ENCODE measurements at regions not wholly inside any gene's neighbourhood (a gene's known extent, or its start where the extent isn't known, plus 50 kb on each side); places are given as distances from the start of the nearest gene placed in this dataset.

GRCh38 chr6:27158316-27158643 lies 89.2 kb upstream of the PRSS16 start (continued):
- no peak for TF ChIP-seq ZNF462 (CRISPR knock-in tag; IDR thresholded peaks at IDR 0.05)
- no peak for TF ChIP-seq STAT1 (IDR thresholded peaks at IDR 0.05; ENCODE audit: unreplicated experiment)
- no peak for TF ChIP-seq EZH2 (IDR thresholded peaks at IDR 0.05; ENCODE audit: low read depth, unreplicated experiment)
- no peak for TF ChIP-seq POLR2AphosphoS5 (IDR thresholded peaks at IDR 0.05; ENCODE audit: low read depth)
- TF ChIP-seq ZNF331 (CRISPR knock-in tag; IDR thresholded peaks at IDR 0.05; ENCODE audit: low read depth) = no peak

GRCh38 chr6:27159725-27160124 lies 87.8 kb upstream of the PRSS16 start:
- H3K4me2 ChIP-seq = no peak overlapping the region
- H2AFZ ChIP-seq = no peak overlapping the region
- Mint-ChIP-seq H3K9me3 (peaks cover 3% of the 10 kb centered on the region; the same call in 1 of the 3 replicates), H3K27me3 (ENCODE audit: insufficient read depth, low read depth, poor library complexity) (peaks cover 24% of the 10 kb centered on the region), H3K4me1 (peaks cover 23% of the 10 kb centered on the region), H3K4me3 (no peak overlapping the region), H3K27ac (no peak overlapping the region), H3K36me3 (ENCODE audit: low read depth) (no peaks in the 10 kb centered on the region)
- H3K79me2 ChIP-seq (replicated peaks; ENCODE audit: insufficient read depth) = no peaks in the 10 kb centered on the region
- peaks cover 12% of the 10 kb centered on the region for H3K27me3 ChIP-seq (ENCODE audit: insufficient read depth)
- no peaks in the 10 kb centered on the region for H3K9me2 ChIP-seq (ENCODE audit: insufficient read depth)
- no peaks in the 10 kb centered on the region for H3K36me3 ChIP-seq (ENCODE audit: insufficient read depth)
- ATAC-seq = no peak
- peaks cover 20% of the 10 kb centered on the region for H3K4me1 ChIP-seq (ENCODE audit: insufficient read depth)
- no peaks in the 10 kb centered on the region for H4K20me1 ChIP-seq (replicated peaks; ENCODE audit: insufficient read depth)
- no peak for DNase-seq (ENCODE audit: low spot score)
- no peaks in the 10 kb centered on the region; the same call in 1 of the 2 replicates for H3F3A ChIP-seq (replicated peaks; ENCODE audit: low read depth)
- no peak overlapping the region for H3K4me3 ChIP-seq
- no peak overlapping the region for H3K27ac ChIP-seq (ENCODE audit: low read depth)
- no peak for TF ChIP-seq JUNB (IDR thresholded peaks at IDR 0.05; ENCODE audit: unreplicated experiment)
- no peak for TF ChIP-seq ZNF114 (CRISPR knock-in tag; IDR thresholded peaks at IDR 0.05)
- TF ChIP-seq CTCF (conservative IDR thresholded peaks at IDR 0.05; ENCODE audit: low read depth in 2 of 2) = no peak
- TF ChIP-seq ZNF331 (CRISPR knock-in tag; IDR thresholded peaks at IDR 0.05; ENCODE audit: low read depth) = no peak
- TF ChIP-seq REST (IDR thresholded peaks at IDR 0.05; ENCODE audit: unreplicated experiment) = no peak
- no peak for TF ChIP-seq ETS1 (IDR thresholded peaks at IDR 0.05)
- no peak for TF ChIP-seq CREB1 (CRISPR knock-in tag; IDR thresholded peaks at IDR 0.05; ENCODE audit: low read depth)
